NCI-H510A treated with DMSO at 0.1 percent for 48 hours (cell line): ENCODE measurements at regions not wholly inside any gene's neighbourhood (a gene's known extent, or its start where the extent isn't known, plus 50 kb on each side); places are given as distances from the start of the nearest gene placed in this dataset.

Experiments
- DNase-seq: peaks from one replicate; lab custom pipeline; 2025; lab: John Stamatoyannopoulos, UW

DNA sequence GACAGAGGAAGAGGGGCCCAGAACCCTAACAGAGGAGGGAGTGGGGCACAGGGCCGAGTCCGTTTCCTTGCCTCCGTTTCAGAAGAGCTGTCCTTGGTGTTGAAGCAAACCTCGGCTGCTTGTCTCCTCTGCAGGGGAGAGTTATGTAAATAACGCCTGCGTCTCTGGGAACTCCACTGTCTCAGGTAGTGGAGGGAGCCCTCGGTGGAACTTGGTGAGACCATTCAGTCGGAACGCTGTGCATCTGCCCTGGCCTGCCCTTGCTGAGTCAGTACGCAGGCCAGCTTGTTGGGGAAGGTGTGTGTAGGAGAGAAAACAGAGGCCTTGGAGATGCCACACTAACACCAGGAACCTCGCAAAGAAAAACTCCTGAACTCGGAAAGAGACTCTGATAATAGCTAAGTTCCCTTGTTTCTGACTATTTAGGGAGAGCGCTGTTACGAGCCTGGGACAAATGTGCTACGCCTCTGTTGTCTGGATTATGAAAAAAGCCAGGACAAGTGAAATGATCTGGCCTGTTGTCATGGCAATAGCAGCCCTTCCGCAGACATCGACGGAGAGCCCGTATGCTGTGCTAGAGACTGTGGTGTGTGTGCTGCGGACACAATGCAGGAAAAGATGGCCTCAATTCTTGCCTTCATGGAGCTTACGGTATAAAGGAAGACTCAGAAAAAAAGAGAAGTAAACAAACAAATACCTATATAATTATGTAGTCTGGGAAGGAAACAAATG, 94.6 kb upstream of the AKT3 start:
- peak; percentile 29 for DNase-seq

DNA sequence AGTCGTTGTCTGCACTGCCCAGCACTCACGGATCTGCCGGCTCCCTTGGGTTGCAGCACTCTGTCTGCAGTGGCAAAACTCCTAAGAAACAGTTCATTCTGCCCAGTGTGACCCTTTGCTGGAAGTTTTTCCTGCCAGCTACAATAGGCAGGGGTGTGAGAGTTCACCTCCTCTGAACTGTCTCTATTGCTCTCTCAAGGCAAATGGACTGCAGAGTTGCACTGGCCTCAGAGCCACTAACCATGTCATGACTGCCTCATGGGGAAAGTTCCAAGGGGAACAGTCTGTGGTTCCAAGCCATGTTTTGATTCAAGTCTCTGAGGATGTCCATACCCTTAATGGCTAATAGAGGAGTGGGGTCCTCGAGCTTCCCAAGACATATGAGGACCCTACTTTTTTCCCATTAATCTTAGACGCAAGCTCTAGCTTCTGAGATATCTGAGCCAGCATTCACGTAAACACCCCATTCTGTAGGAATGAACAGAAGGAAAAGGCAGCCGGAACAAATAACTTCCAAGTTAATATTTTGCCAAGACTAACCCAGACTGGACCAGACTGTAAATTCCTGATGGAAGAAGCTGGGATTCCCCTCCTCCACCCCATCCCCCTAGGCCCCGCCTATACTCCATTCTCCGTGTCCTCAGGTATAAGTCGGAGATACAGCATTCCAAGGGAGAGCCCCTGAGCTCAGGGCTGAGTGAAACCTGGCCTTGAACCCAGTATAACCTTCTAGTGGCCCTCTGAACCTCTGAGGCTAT, 93.8 kb upstream of the AKT3 start:
- DNase-seq, result no peak

- no peak for DNase-seq
Measured at GRCh38 chr1:243942196-243943150, 92.4 kb upstream of the AKT3 start.

- DNase-seq, result no peak
Measured at GRCh38 chr1:243940451-243940850, 90.4 kb upstream of the AKT3 start.

DNA sequence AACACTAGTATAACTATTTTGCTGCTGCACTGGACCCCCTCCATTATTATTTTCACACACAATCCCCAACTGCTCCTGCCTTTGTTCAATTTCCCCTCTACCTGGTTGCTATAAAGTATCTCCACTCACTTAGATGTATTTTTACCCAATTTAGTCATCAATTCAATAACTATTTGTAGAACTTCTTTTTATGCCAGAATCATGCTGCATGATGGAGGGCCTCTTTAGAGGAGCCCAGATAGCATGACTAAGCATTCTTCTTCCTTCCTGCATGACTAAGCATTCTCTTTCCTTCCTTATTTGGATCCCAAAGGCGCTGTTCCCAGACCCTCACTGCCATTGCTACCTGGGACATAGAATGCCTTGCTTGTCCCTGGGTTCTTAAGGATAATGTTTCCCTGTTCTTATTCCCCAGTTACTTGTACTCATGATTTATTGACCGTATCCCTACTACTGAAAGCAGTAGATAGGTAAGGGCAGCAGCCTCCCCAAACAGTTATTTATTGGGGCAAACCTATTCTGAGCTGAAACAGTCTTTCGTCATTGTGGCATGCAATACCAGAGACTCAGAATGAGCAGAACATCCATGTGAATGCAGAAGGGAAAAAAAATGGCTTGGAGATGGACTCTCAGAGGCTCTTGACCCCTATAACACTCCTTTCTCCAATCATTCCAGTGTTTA, 89.3 kb upstream of the AKT3 start:
- no peak for DNase-seq

DNA sequence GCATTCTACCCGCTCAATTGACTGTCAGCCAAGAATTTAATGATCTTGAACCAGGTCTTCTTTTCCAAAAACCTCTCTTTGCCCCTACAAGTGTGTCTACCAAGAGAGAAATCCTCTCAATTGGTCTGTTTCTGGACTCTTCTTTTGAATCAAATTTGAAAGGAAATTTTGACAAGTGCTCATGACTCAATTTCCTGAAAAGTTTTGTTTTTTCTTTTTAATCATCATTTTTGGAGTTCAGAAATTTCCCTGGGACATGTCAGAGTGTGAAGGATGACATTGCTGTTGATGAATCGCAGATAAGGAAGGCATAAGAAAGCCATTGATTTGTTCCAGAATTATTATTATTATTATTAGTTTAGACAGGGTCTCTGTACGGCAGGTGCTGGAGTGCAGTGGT, 88.2 kb upstream of the AKT3 start:
- no peak for DNase-seq

GRCh38 chr1:243933495-243933894, 83.5 kb upstream of the AKT3 start:
- DNase-seq, result no peak

DNA sequence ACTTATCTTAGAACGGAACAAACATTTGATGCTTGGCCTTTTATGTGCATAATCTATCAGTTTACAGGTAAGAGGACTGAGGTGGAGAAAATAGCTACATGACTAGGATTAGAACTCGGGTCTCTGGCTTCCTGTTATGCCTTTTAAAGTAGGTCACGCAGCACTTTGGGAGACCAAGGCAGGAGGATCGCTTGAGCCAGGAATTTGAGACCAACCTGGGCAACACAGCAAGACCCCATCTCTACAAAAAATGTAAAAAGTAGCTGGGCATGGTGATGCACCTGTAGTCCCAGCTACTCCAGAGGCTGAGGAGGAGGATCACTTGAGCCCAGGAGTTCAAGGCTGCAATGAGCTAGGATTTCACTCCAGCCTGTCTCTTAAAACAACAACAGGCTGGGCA, 81.9 kb upstream of the AKT3 start:
- no peak for DNase-seq

GRCh38 chr1:243930822-243931671, 81.0 kb upstream of the AKT3 start:
- DNase-seq, result no peak

- no peak for DNase-seq
Measured at GRCh38 chr1:243927381-243927780, 77.3 kb upstream of the AKT3 start.

DNA sequence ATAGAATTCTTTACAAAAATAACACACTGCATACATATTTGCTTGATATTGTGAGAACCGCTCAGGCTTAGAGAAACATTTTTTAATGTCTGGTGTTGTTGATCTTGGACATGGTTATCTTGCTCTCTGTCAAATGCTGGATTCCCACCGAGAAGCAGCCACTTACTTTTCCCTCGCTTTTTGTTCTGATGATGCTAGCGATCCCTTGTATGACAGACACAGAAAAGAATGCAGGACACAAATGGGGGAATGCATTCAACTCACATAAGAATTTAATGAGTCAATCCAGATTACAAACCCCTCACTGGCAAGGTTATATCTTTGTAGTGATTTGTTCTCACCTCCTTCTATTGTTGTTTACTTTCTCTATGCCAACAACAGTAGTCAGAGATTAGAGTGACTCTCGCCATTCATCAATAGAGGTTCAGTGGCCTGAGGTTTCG, 76.8 kb upstream of the AKT3 start:
- DNase-seq, result no peak

DNA sequence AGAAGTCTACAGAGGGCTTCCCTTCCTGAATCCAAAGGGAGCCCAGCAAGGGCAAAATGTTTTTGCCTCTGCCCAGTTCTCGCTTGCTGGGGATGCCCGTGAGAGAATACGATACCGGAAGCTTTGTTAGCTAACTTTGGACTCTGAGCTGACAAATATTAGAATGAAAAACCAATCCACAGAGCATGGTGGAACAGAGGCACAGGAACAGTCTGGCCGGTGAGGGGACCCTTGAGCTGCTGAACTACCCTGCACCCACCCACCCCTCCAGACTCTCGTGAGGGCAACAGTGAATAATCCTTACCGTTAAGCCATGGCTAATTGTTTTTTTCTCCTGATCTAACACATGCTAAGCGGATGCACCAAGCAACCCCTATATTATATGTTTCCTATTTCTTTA, 76.3 kb upstream of the AKT3 start:
- no peak for DNase-seq

DNA sequence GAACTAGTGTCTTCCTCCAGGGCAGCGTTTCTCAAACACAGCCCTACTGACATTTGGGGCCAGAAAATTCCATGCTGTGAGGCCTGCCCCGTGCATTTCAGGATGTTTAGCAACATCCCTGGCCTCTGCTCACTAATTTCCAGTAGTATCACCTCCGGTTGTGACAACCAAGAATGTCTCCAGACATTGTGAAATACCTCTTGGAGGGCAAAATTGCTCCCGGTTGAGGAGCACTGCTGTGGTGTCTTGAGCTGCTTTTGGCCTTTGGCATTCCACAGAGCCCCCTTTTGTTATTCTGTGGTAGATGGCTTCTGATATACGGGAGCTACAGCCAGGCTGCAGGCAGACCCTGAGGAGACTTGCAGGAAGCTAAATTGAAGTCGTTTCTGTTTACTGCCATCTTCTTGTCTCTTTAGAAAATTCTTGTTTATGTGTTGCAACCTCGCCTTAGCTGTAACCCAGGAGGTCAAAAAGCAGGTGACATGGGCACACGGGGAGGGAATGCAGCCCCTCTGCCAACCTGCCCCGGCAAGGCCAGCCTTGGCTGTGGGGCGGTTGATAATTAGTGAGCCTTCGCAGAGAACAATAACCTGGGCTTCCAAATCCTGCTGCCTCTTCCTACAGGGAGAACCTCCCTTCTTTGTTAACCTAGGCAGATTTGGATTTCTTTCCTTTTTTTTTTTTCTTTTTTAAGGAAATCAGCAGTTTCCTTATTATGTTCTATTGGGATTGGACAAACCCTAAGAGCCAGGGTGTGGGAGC, 74.7 kb upstream of the AKT3 start:
- no peak for DNase-seq

DNA sequence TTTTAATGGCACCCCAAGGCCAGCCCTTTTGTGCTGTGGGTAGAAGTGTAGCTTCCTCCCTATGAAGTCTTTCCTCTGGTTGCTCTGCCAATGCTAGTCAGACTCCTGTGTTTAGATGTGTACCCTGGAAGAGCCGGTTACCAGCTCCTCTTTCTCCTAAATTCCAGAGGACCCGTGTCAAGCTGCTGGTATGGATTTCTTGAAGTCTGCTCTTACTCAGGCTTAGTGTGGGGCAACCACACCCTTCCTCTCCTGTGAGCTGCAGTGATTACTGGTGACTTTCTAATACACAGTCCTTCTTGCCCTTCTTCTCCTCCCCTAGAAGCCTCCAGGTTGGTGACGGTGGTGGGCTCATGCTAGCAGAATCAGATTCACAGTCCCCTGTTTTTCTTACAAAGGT, 74.1 kb upstream of the AKT3 start:
- DNase-seq, result no peak

DNA sequence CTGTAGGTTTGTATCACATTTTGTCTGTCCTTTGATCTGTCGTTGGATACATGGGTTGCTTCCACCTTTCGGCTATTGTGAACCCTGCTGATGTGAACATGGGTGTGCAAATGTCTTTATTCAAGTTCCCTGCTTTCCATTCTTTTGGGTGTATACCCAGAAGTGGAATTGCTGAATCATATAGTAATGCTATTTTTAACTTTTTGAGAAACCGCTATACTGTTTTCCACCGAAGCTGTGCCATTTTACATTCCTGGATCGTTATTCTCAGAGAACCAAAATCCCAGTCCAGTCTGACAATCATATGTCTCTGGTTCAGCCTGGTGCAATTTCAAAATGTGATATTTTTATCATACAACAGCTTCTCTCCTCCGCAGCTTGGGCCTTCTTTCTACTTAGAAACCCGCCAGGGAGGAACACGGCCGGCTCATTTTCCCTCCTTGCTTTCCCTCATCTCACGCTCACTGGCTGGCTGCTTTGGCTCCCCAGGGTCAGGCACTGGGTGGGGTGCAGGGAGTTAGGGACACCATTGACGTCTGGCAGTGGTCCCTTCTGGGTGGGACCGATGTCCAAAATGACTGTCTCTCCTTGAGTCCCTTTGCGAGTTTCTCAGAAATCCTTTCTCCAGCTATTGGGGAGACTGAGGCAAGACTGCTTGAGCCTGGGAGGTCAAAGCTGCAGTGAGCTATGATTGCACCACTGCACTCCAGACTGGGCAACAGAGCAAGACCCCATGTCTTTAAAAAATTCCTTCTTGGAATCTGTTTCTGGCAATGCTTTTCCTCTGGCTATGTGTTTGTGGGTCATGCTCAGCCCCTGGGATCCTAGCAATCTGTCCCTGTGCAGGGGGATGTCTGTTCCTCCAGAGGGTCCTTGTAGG, 73.5 kb upstream of the AKT3 start:
- no peak for DNase-seq

DNA sequence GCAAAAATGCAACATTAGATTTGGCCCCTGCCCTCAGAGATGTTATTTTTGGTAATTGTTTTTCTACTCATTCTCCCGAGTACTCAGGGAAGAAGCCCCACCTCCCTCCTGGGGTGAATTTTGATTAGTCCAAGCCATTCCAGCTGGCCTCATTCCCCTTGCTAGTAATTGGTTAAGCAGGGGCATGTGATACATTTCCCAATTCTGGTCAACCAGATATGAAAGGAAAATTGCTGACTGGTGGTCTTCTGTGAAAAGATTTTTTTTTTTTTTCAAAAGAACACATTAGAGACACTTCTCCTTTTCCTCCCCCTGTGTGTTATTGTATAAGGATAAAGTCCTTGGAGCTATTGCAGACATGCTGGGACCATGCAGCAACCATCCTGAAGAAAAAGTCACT, 71.1 kb upstream of the AKT3 start:
- no peak for DNase-seq

GRCh38 chr1:243917863-243918565, 68.0 kb upstream of the AKT3 start:
- DNase-seq, result no peak

GRCh38 chr1:243917177-243917862, 67.3 kb upstream of the AKT3 start:
- no peak for DNase-seq
